ENCODE measurements at regions not wholly inside any gene's neighbourhood (a gene's known extent, or its start where the extent isn't known, plus 50 kb on each side); places are given as distances from the start of the nearest gene placed in this dataset.
"Not testable (repeated sequence)": the region's sequence is repeated elsewhere in the genome, so short reads cannot be mapped to it uniquely, and the experiment has no call there.

GRCh38 chrX:6990552-6991193 is 156.8 kb upstream of the STS start:
- no peaks in the 10 kb centered on the region for H3K27me3 ChIP-seq
- H3K4me1 ChIP-seq, result no peaks in the 10 kb centered on the region
- H3K27ac ChIP-seq, result no peak overlapping the region
- WGBS, 2 donors, result 86 to 88% methylated on average over 6 to 10 of the region's 10 CpGs
- H3K9me3 ChIP-seq, result no peaks in the 10 kb centered on the region
- intact Hi-C loops (cut with DNase I; ENCODE audit: low total_unique reads), result no loop called here
- H3K4me3 ChIP-seq, result no peak overlapping the region
- TF ChIP-seq CTCF (IDR thresholded peaks at IDR 0.05) (no peak), POLR2A (IDR thresholded peaks at IDR 0.05) (no peak)
- H3K36me3 ChIP-seq (ENCODE audit: low read depth, missing control alignments), result no peaks in the 10 kb centered on the region
- no peak for DNase-seq

- TF ChIP-seq POLR2A (IDR thresholded peaks at IDR 0.05) (no peak), CTCF (IDR thresholded peaks at IDR 0.05) (no peak)
- H3K9me3 ChIP-seq, result no peaks in the 10 kb centered on the region
- DNase-seq, result no peak
- no peak overlapping the region for H3K4me3 ChIP-seq
- 84 to 88% methylated on average over 6 of the region's 6 CpGs for WGBS, 2 donors
- no peaks in the 10 kb centered on the region for H3K27me3 ChIP-seq
- H3K27ac ChIP-seq, result no peak overlapping the region
- intact Hi-C loops (cut with DNase I; ENCODE audit: low total_unique reads), result no loop called here
- no peaks in the 10 kb centered on the region for H3K4me1 ChIP-seq
- H3K36me3 ChIP-seq (ENCODE audit: low read depth, missing control alignments), result no peaks in the 10 kb centered on the region
These were observed 157.7 kb upstream of the STS start for GRCh38 chrX:6989858-6990257.

GRCh38 chrX:6988694-6989093 is 158.8 kb upstream of the STS start:
- H3K27ac ChIP-seq; intact Hi-C loops (cut with DNase I; ENCODE audit: low total_unique reads); H3K36me3 ChIP-seq (ENCODE audit: low read depth, missing control alignments); H3K4me3 ChIP-seq; H3K27me3 ChIP-seq; DNase-seq; H3K9me3 ChIP-seq; H3K4me1 ChIP-seq: not testable (repeated sequence)
- 93 to 100% methylated on average over 2 of the region's 2 CpGs for WGBS, 2 donors

- 59 to 88% methylated on average over 4 of the region's 4 CpGs for WGBS, 2 donors
- Histone ChIP-seq H3K27me3 (no peaks in the 10 kb centered on the region), H3K4me1 (no peaks in the 10 kb centered on the region), H3K9me3 (no peaks in the 10 kb centered on the region), H3K4me3 (no peak overlapping the region), H3K27ac (no peak overlapping the region), H3K36me3 (ENCODE audit: low read depth, missing control alignments) (no peaks in the 10 kb centered on the region)
- intact Hi-C loops (cut with DNase I; ENCODE audit: low total_unique reads), result no loop called here
- TF ChIP-seq CTCF (IDR thresholded peaks at IDR 0.05), result no peak
- TF ChIP-seq POLR2A (IDR thresholded peaks at IDR 0.05), result no peak
- DNase-seq, result no peak
These were observed 160.6 kb upstream of the STS start for GRCh38 chrX:6986915-6987314.

- H3K4me1 ChIP-seq, result no peaks in the 10 kb centered on the region
- DNase-seq, result no peak
- no peaks in the 10 kb centered on the region for H3K9me3 ChIP-seq
- no peaks in the 10 kb centered on the region for H3K27me3 ChIP-seq
- H3K4me3 ChIP-seq, result no peak overlapping the region
- intact Hi-C loops (cut with DNase I; ENCODE audit: low total_unique reads), result no loop called here
- WGBS, 2 donors, result 86 to 100% methylated on average over 3 to 7 of the region's 7 CpGs
- H3K27ac ChIP-seq, result no peak overlapping the region
- no peak for TF ChIP-seq CTCF (IDR thresholded peaks at IDR 0.05)
- no peak for TF ChIP-seq POLR2A (IDR thresholded peaks at IDR 0.05)
- no peaks in the 10 kb centered on the region for H3K36me3 ChIP-seq (ENCODE audit: low read depth, missing control alignments)
These were observed 162.0 kb upstream of the STS start for GRCh38 chrX:6985537-6985936.

Measured in testis (tissue), 2 donors.